Mesendoderm (in vitro differentiated cells): ENCODE measurements at regions not wholly inside any gene's neighbourhood (a gene's known extent, or its start where the extent isn't known, plus 50 kb on each side); places are given as distances from the start of the nearest gene placed in this dataset.

ENCODE experiments used
- DNase-seq: peaks from one replicate; pipeline ENCODE4 v3.0.0; 2013
- H2AK5ac ChIP-seq: 2 replicates; pipeline ENCODE4 v1.6.1; 2013; ENCODE audit warnings: low read length, inconsistent platforms
- H2BK120ac ChIP-seq: 2 replicates; pipeline ENCODE4 v1.6.1; 2013; ENCODE audit warnings: low read depth, mild to moderate bottlenecking, low read length, moderate library complexity, mixed read lengths
- H2BK15ac ChIP-seq: replicated peaks from 2 replicates; pipeline ENCODE4 v1.6.1; 2013; ENCODE audit warnings: low read depth, mild to moderate bottlenecking, moderate library complexity
- H2BK5ac ChIP-seq: 2 replicates; pipeline ENCODE4 v1.6.1; 2013; ENCODE audit warnings: low read length, inconsistent platforms
- H3K18ac ChIP-seq: 2 replicates; pipeline ENCODE4 v1.6.1; 2013; ENCODE audit warnings: mild to moderate bottlenecking, low read length, mixed read lengths
- H3K23ac ChIP-seq: one replicate; pipeline ENCODE4 v1.6.1; 2013; ENCODE audit warnings: low read length
- H3K27ac ChIP-seq: 2 replicates; pipeline ENCODE4 v1.5.1; 2013; ENCODE audit warnings: low read depth, mild to moderate bottlenecking, inconsistent platforms, low read length, moderate library complexity
- H3K27me3 ChIP-seq: 2 replicates; pipeline ENCODE4 v1.6.1; 2013; ENCODE audit warnings: low read length, control low read depth, mild to moderate bottlenecking, inconsistent platforms; ENCODE audit not compliant: insufficient read depth, poor library complexity
- H3K36me3 ChIP-seq: 2 replicates; pipeline ENCODE4 v1.6.1; 2013; ENCODE audit warnings: low read length, inconsistent platforms; ENCODE audit not compliant: control insufficient read depth, insufficient read depth
- H3K4ac ChIP-seq: one replicate; pipeline ENCODE4 v1.6.1; 2013; ENCODE audit warnings: low read depth, mild to moderate bottlenecking, low read length, moderate library complexity
- H3K4me1 ChIP-seq: 2 replicates; pipeline ENCODE4 v1.6.1; 2013; ENCODE audit warnings: low read depth, low read length, inconsistent platforms; ENCODE audit not compliant: control insufficient read depth
- H3K4me2 ChIP-seq: 2 replicates; pipeline ENCODE4 v1.6.1; 2013; ENCODE audit warnings: low read length
- H3K4me3 ChIP-seq: 2 replicates; pipeline ENCODE4 v1.5.1; 2013; ENCODE audit warnings: mild to moderate bottlenecking, low read length
- H3K56ac ChIP-seq: one replicate; pipeline ENCODE4 v1.6.1; 2013; ENCODE audit warnings: low read length
- H3K79me1 ChIP-seq: 2 replicates; pipeline ENCODE4 v1.6.1; 2013; ENCODE audit warnings: low read length, inconsistent platforms
- H3K79me2 ChIP-seq: 2 replicates; pipeline ENCODE4 v1.6.1; 2013; ENCODE audit warnings: mild to moderate bottlenecking, low read length; ENCODE audit not compliant: control insufficient read depth, insufficient read depth
- H3K9ac ChIP-seq: 2 replicates; pipeline ENCODE4 v1.6.1; 2013; ENCODE audit warnings: low read length, inconsistent platforms
- H4K5ac ChIP-seq: one replicate; pipeline ENCODE4 v1.6.1; 2013; ENCODE audit warnings: low read length
- H4K8ac ChIP-seq: one replicate; pipeline ENCODE4 v1.6.1; 2013; ENCODE audit warnings: low read depth, mild to moderate bottlenecking, control low read depth, low read length, moderate library complexity
- WGBS: extraction: QIAGEN DNeasy Blood & Tissue Kit; methylation state at CpG from one replicate; pipeline ENCODE4 v1.1.7; 2013; ENCODE audit warnings: low lambda C conversion rate, missing lambda C conversion rate; ENCODE audit not compliant: insufficient coverage; ENCODE audit errors: extremely low coverage; 5-methylcytosine and 5-hydroxymethylcytosine counted together

DNA sequence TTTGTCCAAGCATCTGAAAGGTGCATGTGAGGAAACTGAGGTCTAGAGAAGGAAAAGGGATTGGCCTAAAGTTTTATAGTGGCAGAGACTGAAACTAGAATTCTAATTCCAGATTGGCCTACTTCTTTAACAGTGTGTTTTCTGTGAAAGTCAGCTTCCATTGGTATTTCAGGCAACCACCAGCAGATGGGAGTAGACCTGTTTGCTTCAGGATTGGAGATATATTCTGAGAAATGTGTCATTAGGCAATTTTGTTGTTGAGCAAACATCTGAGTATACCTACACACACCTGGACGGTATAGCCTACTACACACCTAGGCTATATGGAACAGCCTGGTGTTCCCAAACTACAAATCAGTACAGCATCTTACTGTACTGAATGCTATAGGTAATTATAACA is 207.3 kb upstream of the RADX start:
- H4K5ac ChIP-seq = no peak overlapping the region
- H3K4me2 ChIP-seq = no peak overlapping the region
- H3K4me3 ChIP-seq = no peak overlapping the region
- no peak overlapping the region for H3K18ac ChIP-seq
- H3K23ac ChIP-seq = no peak overlapping the region
- no peak overlapping the region for H4K8ac ChIP-seq
- H3K79me2 ChIP-seq = no peaks in the 10 kb centered on the region
- H3K79me1 ChIP-seq = no peaks in the 10 kb centered on the region
- H3K27me3 ChIP-seq = no peaks in the 10 kb centered on the region
- peak; percentile 18 for DNase-seq
- no peak overlapping the region for H3K27ac ChIP-seq
- no peak overlapping the region for H3K4ac ChIP-seq
- no peaks in the 10 kb centered on the region for H3K36me3 ChIP-seq
- WGBS = no CpG with 5 or more reads among the region's 1 CpG
- no peak overlapping the region for H2BK120ac ChIP-seq
- H3K56ac ChIP-seq = no peak overlapping the region
- no peaks in the 10 kb centered on the region for H3K4me1 ChIP-seq
- no peak overlapping the region for H2AK5ac ChIP-seq
- H2BK5ac ChIP-seq = no peak overlapping the region
- H3K9ac ChIP-seq = no peak overlapping the region
- no peak overlapping the region for H2BK15ac ChIP-seq

DNA sequence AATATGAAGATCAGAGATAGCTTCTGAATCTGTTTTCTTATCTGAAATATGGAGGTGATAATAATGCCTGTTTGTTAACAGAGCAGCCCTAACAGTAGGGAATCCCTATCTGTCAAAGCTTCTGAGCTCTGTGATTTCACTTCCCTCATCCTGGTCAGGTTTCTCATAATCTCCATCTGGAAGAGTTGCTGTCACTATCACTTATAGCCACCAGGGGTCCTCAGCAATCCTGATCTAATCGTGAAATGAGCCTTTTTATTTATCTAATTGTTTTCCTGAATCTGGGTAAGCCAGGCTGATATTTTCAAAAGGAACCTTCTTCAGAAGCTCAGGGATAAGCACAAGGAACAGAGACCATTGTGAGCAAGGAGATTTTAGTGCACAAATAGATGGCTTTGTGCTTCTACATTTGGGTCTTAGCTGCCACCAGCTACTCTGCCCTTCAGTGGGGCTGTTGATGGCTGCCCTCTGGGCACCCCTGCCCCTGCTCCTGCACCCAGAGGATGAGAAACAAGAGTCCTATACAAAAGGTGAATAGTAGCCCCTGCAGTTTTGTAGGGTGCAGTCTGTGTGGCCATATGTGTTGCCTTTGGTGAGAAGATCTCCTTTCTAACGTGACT is 196.4 kb upstream of the RADX start:
- H3K27me3 ChIP-seq = no peaks in the 10 kb centered on the region
- no peak overlapping the region for H4K5ac ChIP-seq
- H3K4me1 ChIP-seq = no peaks in the 10 kb centered on the region
- H3K27ac ChIP-seq = no peak overlapping the region
- no peak overlapping the region for H3K4me3 ChIP-seq
- H3K36me3 ChIP-seq = no peaks in the 10 kb centered on the region
- no peak overlapping the region for H3K18ac ChIP-seq
- no peak overlapping the region for H4K8ac ChIP-seq
- no peak overlapping the region for H3K9ac ChIP-seq
- WGBS = no CpG with 5 or more reads among the region's 2 CpGs
- H2BK15ac ChIP-seq = no peak overlapping the region
- no peak overlapping the region for H2AK5ac ChIP-seq
- no peak overlapping the region for H2BK5ac ChIP-seq
- H3K79me1 ChIP-seq = no peaks in the 10 kb centered on the region
- no peak overlapping the region for H3K23ac ChIP-seq
- no peak overlapping the region for H2BK120ac ChIP-seq
- DNase-seq = peak; percentile 60
- H3K56ac ChIP-seq = no peak overlapping the region
- H3K79me2 ChIP-seq = no peaks in the 10 kb centered on the region
- H3K4me2 ChIP-seq = no peak overlapping the region
- no peak overlapping the region for H3K4ac ChIP-seq

DNA sequence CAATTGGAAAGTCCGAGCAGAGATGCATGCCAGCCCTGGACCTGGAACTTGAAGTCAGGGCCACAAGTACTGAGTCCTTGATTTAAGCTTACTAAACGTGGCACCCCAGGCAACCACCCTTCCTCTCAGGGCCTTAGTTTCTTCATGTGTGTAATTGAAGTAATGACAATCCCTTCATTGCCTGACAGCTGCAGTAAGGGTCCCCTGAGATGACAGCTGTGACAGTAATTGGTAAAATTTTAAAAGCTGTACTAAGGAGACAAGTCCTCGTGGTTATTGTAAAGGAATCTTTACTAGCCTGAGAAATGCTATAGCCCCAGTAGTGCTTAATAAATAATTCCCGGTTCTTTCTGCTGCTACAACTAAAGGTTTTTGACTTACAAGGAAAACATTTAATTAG is 175.1 kb upstream of the RADX start:
- H3K9ac ChIP-seq = no peak overlapping the region
- H3K4me1 ChIP-seq = no peaks in the 10 kb centered on the region
- H2BK15ac ChIP-seq = no peak overlapping the region
- H3K27me3 ChIP-seq = no peaks in the 10 kb centered on the region
- H3K79me2 ChIP-seq = no peaks in the 10 kb centered on the region
- H2BK120ac ChIP-seq = no peak overlapping the region
- H3K56ac ChIP-seq = no peak overlapping the region
- no peak for DNase-seq
- no peaks in the 10 kb centered on the region for H3K36me3 ChIP-seq
- H2AK5ac ChIP-seq = no peak overlapping the region
- H4K5ac ChIP-seq = no peak overlapping the region
- no peak overlapping the region for H2BK5ac ChIP-seq
- no peak overlapping the region for H3K23ac ChIP-seq
- no peaks in the 10 kb centered on the region for H3K79me1 ChIP-seq
- H3K4me2 ChIP-seq = no peak overlapping the region
- H4K8ac ChIP-seq = no peak overlapping the region
- no CpG with 5 or more reads among the region's 4 CpGs for WGBS
- H3K4me3 ChIP-seq = no peak overlapping the region
- H3K4ac ChIP-seq = no peak overlapping the region
- no peak overlapping the region for H3K18ac ChIP-seq
- no peak overlapping the region for H3K27ac ChIP-seq

DNA sequence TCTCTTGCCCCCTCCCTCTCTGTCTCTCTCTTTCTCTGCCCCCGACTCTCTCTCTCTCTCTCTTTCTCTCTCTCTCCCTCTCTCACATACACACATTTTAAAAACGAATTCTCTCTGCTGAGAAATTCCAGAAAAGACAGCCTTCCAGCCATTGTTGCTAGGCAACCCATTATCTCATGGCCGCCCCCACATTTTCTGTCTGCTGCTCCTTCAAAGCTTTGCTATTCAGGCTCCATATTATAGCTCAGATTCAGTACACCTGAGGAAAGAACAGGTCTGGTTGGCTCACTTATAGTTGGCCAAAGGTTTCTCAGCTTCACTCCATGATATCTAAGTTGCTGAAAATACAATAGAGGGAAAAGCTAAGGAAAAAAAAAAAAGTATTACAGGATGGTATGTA is 174.4 kb upstream of the RADX start:
- Histone ChIP-seq H2AK5ac (no peak overlapping the region), H3K27me3 (no peaks in the 10 kb centered on the region), H4K8ac (no peak overlapping the region), H3K4me2 (no peak overlapping the region), H2BK5ac (no peak overlapping the region), H3K4me1 (no peaks in the 10 kb centered on the region), H3K9ac (no peak overlapping the region), H3K27ac (no peak overlapping the region), H3K23ac (no peak overlapping the region), H3K79me1 (no peaks in the 10 kb centered on the region), H3K4ac (no peak overlapping the region), H3K4me3 (no peak overlapping the region), H2BK120ac (no peak overlapping the region), H3K18ac (no peak overlapping the region), H3K56ac (no peak overlapping the region), H2BK15ac (no peak overlapping the region), H3K79me2 (no peaks in the 10 kb centered on the region), H4K5ac (no peak overlapping the region), H3K36me3 (no peaks in the 10 kb centered on the region)
- DNase-seq = no peak
- 100% methylated on average over 1 of the region's 3 CpGs for WGBS

DNA sequence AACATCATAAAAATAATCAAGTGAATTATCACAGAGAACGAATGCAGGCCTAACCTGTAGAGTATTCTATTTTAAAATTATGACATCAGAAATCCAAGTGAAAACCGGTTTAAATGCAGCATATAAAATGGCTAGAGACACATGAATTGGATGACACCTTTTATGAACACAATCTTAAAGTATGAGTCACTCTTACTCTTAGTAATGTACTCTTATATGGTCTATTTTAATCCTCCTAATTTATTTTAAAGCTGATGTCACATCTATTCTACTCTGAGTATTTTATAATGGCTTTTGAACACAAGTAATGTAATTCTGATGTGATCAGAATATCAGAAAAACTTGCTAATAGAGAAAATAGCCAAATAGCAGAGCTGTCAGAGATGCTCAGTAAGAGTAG is 161.4 kb upstream of the RADX start:
- H3K79me1 ChIP-seq = no peaks in the 10 kb centered on the region
- no peak overlapping the region for H4K8ac ChIP-seq
- no peak overlapping the region for H2BK120ac ChIP-seq
- no peak overlapping the region for H3K23ac ChIP-seq
- no peak overlapping the region for H2AK5ac ChIP-seq
- no peaks in the 10 kb centered on the region for H3K36me3 ChIP-seq
- no peak overlapping the region for H3K4me3 ChIP-seq
- no peaks in the 10 kb centered on the region for H3K4me1 ChIP-seq
- no CpG with 5 or more reads among the region's 2 CpGs for WGBS
- H3K56ac ChIP-seq = no peak overlapping the region
- no peak overlapping the region for H3K9ac ChIP-seq
- no peak overlapping the region for H3K4me2 ChIP-seq
- no peak overlapping the region for H3K27ac ChIP-seq
- H3K79me2 ChIP-seq = no peaks in the 10 kb centered on the region
- H3K18ac ChIP-seq = no peak overlapping the region
- DNase-seq = no peak
- H3K27me3 ChIP-seq = no peaks in the 10 kb centered on the region
- no peak overlapping the region for H3K4ac ChIP-seq
- no peak overlapping the region for H4K5ac ChIP-seq
- H2BK5ac ChIP-seq = no peak overlapping the region
- no peak overlapping the region for H2BK15ac ChIP-seq

DNA sequence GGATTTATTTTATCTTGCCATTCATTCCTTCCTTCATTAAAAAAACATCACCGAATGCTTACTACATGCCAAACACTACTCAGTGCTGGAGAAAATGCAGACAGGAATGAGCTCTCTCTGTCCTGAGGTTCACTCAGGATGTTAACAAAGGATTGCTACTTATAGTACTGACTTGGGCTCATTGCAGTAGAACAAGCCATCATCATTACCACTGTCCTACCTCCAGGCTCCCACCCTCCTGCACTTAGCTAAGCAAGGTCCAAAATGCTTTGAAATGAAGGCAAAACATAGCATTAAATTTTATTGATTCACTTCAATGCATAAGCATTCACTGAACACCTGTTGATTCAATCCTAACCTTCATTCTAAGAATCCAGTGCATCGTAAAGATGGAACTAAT is 159.8 kb upstream of the RADX start:
- Histone ChIP-seq H2BK5ac (no peak overlapping the region), H3K4me2 (no peak overlapping the region)
- WGBS = no CpG with 5 or more reads among the region's 2 CpGs

More for the DNA sequence above, 159.8 kb upstream of the RADX start:
- Histone ChIP-seq H3K27ac (no peak overlapping the region), H4K5ac (no peak overlapping the region), H3K27me3 (no peaks in the 10 kb centered on the region), H4K8ac (no peak overlapping the region), H2BK120ac (no peak overlapping the region), H3K4ac (no peak overlapping the region), H2AK5ac (no peak overlapping the region), H3K23ac (no peak overlapping the region), H3K36me3 (no peaks in the 10 kb centered on the region), H3K18ac (no peak overlapping the region), H2BK15ac (no peak overlapping the region), H3K79me2 (no peaks in the 10 kb centered on the region), H3K9ac (no peak overlapping the region), H3K4me3 (no peak overlapping the region), H3K79me1 (no peaks in the 10 kb centered on the region), H3K56ac (no peak overlapping the region), H3K4me1 (no peaks in the 10 kb centered on the region)
- no peak for DNase-seq
